GM23338 (cell line): ENCODE measurements at regions not wholly inside any gene's neighbourhood (a gene's known extent, or its start where the extent isn't known, plus 50 kb on each side); places are given as distances from the start of the nearest gene placed in this dataset.

Experiments used
- ATAC-seq: fragments of 200-7000 bp; cut with Tn5 transposase; 3 replicates; pipeline ENCODE4 v1.9.1; 2020
- DNase-seq: peaks from one replicate; pipeline ENCODE4 v3.0.0-alpha.2; 2015; ENCODE audit warnings: low spot score
- H2AFZ ChIP-seq: fragments of 200-600 bp; sonication (generic); 2 replicates; pipeline ENCODE4 v1.8.0; 2016; ENCODE audit warnings: antibody characterized with exemption, mild to moderate bottlenecking, moderate library complexity
- H3F3A ChIP-seq: fragments of 200-600 bp; sonication (generic); replicated peaks from 2 replicates; pipeline ENCODE4 v1.8.0; 2017; ENCODE audit warnings: antibody characterized with exemption, mixed run types, low read depth
- H3K27ac ChIP-seq: fragments of 200-600 bp; sonication (generic); 2 replicates; pipeline ENCODE4 v1.6.1; 2016; ENCODE audit warnings: low read depth
- H3K27me3 ChIP-seq: fragments of 200-600 bp; sonication (generic); 2 replicates; pipeline ENCODE4 v1.8.0; 2016; ENCODE audit warnings: mild to moderate bottlenecking, mixed run types, moderate library complexity; ENCODE audit not compliant: insufficient read depth
- H3K36me3 ChIP-seq: fragments of 200-600 bp; sonication (generic); 2 replicates; pipeline ENCODE4 v1.8.0; 2016; ENCODE audit warnings: mild to moderate bottlenecking; ENCODE audit not compliant: insufficient read depth
- H3K4me1 ChIP-seq: fragments of 200-600 bp; sonication (generic); 2 replicates; pipeline ENCODE4 v1.8.0; 2016; ENCODE audit warnings: mild to moderate bottlenecking, moderate library complexity; ENCODE audit not compliant: insufficient read depth
- H3K4me2 ChIP-seq: fragments of 200-600 bp; sonication (generic); 2 replicates; pipeline ENCODE4 v1.7.1; 2017; ENCODE audit warnings: mixed run types
- H3K4me3 ChIP-seq: fragments of 200-600 bp; sonication (generic); 2 replicates; pipeline ENCODE4 v1.6.1; 2016; ENCODE audit warnings: mixed run types
- H3K79me2 ChIP-seq: fragments of 200-600 bp; sonication (generic); replicated peaks from 2 replicates; pipeline ENCODE4 v1.8.0; 2017; ENCODE audit warnings: mild to moderate bottlenecking; ENCODE audit not compliant: insufficient read depth
- H3K9me2 ChIP-seq: fragments of 200-600 bp; sonication (generic); 2 replicates; pipeline ENCODE4 v1.8.0; 2017; ENCODE audit not compliant: insufficient read depth
- H4K20me1 ChIP-seq: fragments of 200-600 bp; sonication (generic); replicated peaks from 2 replicates; pipeline ENCODE4 v1.8.0; 2017; ENCODE audit warnings: mild to moderate bottlenecking; ENCODE audit not compliant: insufficient read depth
- H3K27ac Mint-ChIP-seq: 2 replicates; pipeline ENCODE4 v1.8.0; 2020; ENCODE audit warnings: inconsistent platforms, mild to moderate bottlenecking, moderate library complexity, mixed read lengths
- H3K27me3 Mint-ChIP-seq: 3 replicates; pipeline ENCODE4 v1.8.0; 2022; ENCODE audit warnings: low read depth, mild to moderate bottlenecking, moderate library complexity, mixed read lengths, inconsistent platforms; ENCODE audit not compliant: insufficient read depth, poor library complexity
- H3K36me3 Mint-ChIP-seq: 3 replicates; pipeline ENCODE4 v1.8.0; 2021; ENCODE audit warnings: low read depth, mild to moderate bottlenecking, inconsistent platforms, moderate library complexity, mixed read lengths
- H3K4me1 Mint-ChIP-seq: 3 replicates; pipeline ENCODE4 v1.8.0; 2020; ENCODE audit warnings: mild to moderate bottlenecking, inconsistent platforms, mixed read lengths
- H3K4me3 Mint-ChIP-seq: 3 replicates; pipeline ENCODE4 v1.8.0; 2021; ENCODE audit warnings: moderate library complexity, mild to moderate bottlenecking, inconsistent platforms, mixed read lengths
- H3K9me3 Mint-ChIP-seq: 3 replicates; pipeline ENCODE4 v1.8.0; 2020; ENCODE audit warnings: moderate library complexity, mild to moderate bottlenecking, inconsistent platforms, mixed read lengths
- CTCF ChIP-seq, 2 experiments: fragments of 200-600 bp in 1 of 2; sonication (generic) in 1 of 2; conservative IDR thresholded peaks; 2 replicates each; pipeline versions ENCODE4 v1.5.1 to v1.6.1; 2016 to 2017; ENCODE audit warnings: antibody characterized with exemption in 2 of 2, low read depth in 2 of 2, mild to moderate bottlenecking in 2 of 2, moderate library complexity in 1 of 2
- EZH2 ChIP-seq: fragments of 200-600 bp; sonication (generic); IDR thresholded peaks from one replicate; pipeline ENCODE4 v1.8.0; 2017; ENCODE audit warnings: antibody characterized with exemption, mild to moderate bottlenecking, low read depth; ENCODE audit not compliant: unreplicated experiment
- EZH2phosphoT487 ChIP-seq: fragments of 200-600 bp; sonication (generic); IDR thresholded peaks from one replicate; pipeline ENCODE4 v1.8.1; 2018; ENCODE audit warnings: antibody characterized with exemption; ENCODE audit not compliant: unreplicated experiment
- JUNB ChIP-seq: IDR thresholded peaks from one replicate; pipeline ENCODE4 v1.6.1; 2016; ENCODE audit warnings: antibody characterized with exemption; ENCODE audit not compliant: unreplicated experiment
- POLR2AphosphoS5 ChIP-seq: IDR thresholded peaks from 2 replicates; pipeline ENCODE4 v1.6.1; 2016; ENCODE audit warnings: antibody characterized with exemption, low read depth
- ZNF114 ChIP-seq: fragments of 250-450 bp; sonication (Bioruptor Pico); IDR thresholded peaks from 2 replicates; pipeline ENCODE4 v1.5.0; 2020; ENCODE audit warnings: mild to moderate bottlenecking, moderate library complexity
- ZNF462 ChIP-seq: fragments of 250-450 bp; sonication (Bioruptor Pico); IDR thresholded peaks from 2 replicates; pipeline ENCODE4 v1.5.0; 2020; ENCODE audit warnings: mild to moderate bottlenecking, moderate library complexity

- no peak for TF ChIP-seq ZNF462
These were observed 103.6 kb upstream of the CPM start (continued) for GRCh38 chr12:69036533-69036932.

GRCh38 chr12:69036999-69037398 is 104.0 kb upstream of the CPM start:
- Mint-ChIP-seq H3K36me3 (no peaks in the 10 kb centered on the region), H3K4me3 (no peak overlapping the region), H3K27ac (no peak overlapping the region), H3K27me3 (no peaks in the 10 kb centered on the region), H3K4me1 (no peaks in the 10 kb centered on the region), H3K9me3 (no peaks in the 10 kb centered on the region)
- no peaks in the 10 kb centered on the region for H3K36me3 ChIP-seq
- DNase-seq, result no peak
- H3K4me3 ChIP-seq, result no peak overlapping the region
- H2AFZ ChIP-seq, result no peak overlapping the region
- no peaks in the 10 kb centered on the region for H3K4me1 ChIP-seq
- H3K9me2 ChIP-seq, result no peaks in the 10 kb centered on the region
- H3K27ac ChIP-seq, result no peak overlapping the region
- no peaks in the 10 kb centered on the region for H4K20me1 ChIP-seq
- ATAC-seq, result no peak
- no peak overlapping the region for H3K4me2 ChIP-seq
- H3F3A ChIP-seq, result no peaks in the 10 kb centered on the region
- no peaks in the 10 kb centered on the region for H3K79me2 ChIP-seq
- no peaks in the 10 kb centered on the region for H3K27me3 ChIP-seq
- TF ChIP-seq ZNF114 (CRISPR knock-in tag) (no peak), EZH2 (no peak), POLR2AphosphoS5 (no peak), JUNB (no peak), ZNF462 (no peak), EZH2phosphoT487 (no peak), CTCF (conservative IDR thresholded peaks at IDR 0.05; ENCODE audit: low read depth in 2 of 2) (no peak)
